ENCODE measurements at regions not wholly inside any gene's neighbourhood (a gene's known extent, or its start where the extent isn't known, plus 50 kb on each side); places are given as distances from the start of the nearest gene placed in this dataset.

DNA sequence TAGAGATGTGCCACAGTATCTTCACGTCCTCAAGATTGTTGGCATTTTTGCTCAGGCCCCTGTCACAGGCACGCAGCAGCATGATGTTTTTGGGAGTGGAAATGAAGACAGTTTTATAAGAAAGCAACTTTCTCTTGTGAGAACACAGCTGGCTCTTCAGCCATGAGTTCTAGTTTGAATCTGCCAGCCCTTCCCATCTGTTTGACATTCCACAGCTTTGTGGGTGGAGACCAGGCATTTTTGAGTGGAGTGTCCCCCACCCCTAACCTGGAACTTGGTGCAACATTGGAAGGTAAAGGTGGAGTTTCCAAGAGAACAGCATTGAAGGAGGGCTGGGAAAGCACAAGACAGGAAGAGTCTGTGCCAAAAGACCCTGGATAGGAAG lies 253.1 kb upstream of the IGFBP3 start:
- TF ChIP-seq TAF1 (IDR thresholded peaks at IDR 0.05; ENCODE audit: borderline replicate concordance, insufficient read depth, low read length) (no peak), FOXP2 (optimal IDR thresholded peaks at IDR 0.05; ENCODE audit: borderline replicate concordance, extremely low read depth, extremely low read length, insufficient read depth) (no peak), SIN3A (IDR thresholded peaks at IDR 0.05; ENCODE audit: borderline replicate concordance, insufficient read depth, low read length) (no peak), POLR2AphosphoS5 (IDR thresholded peaks at IDR 0.05; ENCODE audit: low read depth, low read length) (no peak)
- TF ChIP-seq, protein P1, sequence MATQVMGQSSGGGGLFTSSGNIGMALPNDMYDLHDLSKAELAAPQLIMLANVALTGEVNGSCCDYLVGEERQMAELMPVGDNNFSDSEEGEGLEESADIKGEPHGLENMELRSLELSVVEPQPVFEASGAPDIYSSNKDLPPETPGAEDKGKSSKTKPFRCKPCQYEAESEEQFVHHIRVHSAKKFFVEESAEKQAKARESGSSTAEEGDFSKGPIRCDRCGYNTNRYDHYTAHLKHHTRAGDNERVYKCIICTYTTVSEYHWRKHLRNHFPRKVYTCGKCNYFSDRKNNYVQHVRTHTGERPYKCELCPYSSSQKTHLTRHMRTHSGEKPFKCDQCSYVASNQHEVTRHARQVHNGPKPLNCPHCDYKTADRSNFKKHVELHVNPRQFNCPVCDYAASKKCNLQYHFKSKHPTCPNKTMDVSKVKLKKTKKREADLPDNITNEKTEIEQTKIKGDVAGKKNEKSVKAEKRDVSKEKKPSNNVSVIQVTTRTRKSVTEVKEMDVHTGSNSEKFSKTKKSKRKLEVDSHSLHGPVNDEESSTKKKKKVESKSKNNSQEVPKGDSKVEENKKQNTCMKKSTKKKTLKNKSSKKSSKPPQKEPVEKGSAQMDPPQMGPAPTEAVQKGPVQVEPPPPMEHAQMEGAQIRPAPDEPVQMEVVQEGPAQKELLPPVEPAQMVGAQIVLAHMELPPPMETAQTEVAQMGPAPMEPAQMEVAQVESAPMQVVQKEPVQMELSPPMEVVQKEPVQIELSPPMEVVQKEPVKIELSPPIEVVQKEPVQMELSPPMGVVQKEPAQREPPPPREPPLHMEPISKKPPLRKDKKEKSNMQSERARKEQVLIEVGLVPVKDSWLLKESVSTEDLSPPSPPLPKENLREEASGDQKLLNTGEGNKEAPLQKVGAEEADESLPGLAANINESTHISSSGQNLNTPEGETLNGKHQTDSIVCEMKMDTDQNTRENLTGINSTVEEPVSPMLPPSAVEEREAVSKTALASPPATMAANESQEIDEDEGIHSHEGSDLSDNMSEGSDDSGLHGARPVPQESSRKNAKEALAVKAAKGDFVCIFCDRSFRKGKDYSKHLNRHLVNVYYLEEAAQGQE (IDR thresholded peaks at IDR 0.05; ENCODE audit: insufficient read depth in 1 of 2, low read depth in 2 of 2, low read length in 2 of 2), result no peak

DNA sequence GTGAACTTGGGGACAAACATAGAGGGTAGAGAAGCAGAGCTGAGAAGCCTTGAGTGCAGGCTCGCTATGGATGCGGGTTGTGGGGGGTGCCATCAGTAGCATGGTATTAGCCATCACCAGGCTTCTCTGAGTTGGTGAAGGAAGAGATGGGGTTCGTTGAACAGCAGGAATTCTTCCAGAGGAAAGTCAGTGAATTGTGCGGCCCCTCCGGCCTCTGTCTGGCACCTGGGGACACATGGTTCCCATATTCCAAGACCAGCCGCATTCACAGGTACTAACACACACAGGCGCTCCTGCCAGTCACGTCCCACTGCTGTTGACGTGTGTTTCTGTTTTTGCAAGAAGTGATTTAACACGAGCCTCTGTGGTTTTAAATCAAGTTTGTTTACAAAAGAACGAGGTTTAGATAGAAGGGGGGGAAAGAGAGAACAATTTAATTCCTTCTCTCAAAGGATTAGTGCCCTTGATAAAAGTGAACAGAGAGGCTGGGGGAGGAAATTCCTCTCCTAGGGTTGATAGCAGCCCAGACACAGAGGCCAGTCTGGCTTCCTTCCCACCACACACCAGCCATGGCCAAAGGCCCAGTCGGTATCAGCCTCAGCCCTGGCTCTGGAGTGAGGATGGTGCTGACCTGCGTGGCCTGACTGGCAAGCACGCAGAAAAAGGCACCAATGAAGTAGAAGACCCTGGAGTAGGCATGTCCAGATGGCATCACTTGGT lies 252.6 kb upstream of the IGFBP3 start:
- TF ChIP-seq, protein P1 (IDR thresholded peaks at IDR 0.05; ENCODE audit: insufficient read depth in 1 of 2, low read depth in 2 of 2, low read length in 2 of 2), result no peak
- no peak for TF ChIP-seq POLR2AphosphoS5 (IDR thresholded peaks at IDR 0.05; ENCODE audit: low read depth, low read length)
- TF ChIP-seq TAF1 (IDR thresholded peaks at IDR 0.05; ENCODE audit: borderline replicate concordance, insufficient read depth, low read length), result no peak
- no peak for TF ChIP-seq FOXP2 (optimal IDR thresholded peaks at IDR 0.05; ENCODE audit: borderline replicate concordance, extremely low read depth, extremely low read length, insufficient read depth)
- no peak for TF ChIP-seq SIN3A (IDR thresholded peaks at IDR 0.05; ENCODE audit: borderline replicate concordance, insufficient read depth, low read length)

DNA sequence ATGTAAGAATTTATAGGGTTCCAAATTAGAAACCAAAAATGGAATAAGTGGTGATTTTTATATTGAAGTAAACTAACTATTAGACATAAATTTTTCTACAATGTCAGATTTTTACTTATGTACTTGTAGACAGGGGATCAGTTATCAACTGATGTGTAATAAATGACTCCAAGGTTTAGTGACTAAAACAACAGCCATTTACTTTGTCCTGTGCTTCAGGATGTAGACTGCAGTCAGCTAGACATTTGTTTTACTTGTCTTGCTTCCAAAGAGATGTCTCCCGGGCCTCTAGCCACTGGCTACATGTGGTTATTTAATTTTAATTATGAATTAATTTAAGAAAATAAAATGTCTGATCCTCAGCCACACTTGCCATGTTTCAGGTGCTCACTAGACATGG lies 249.7 kb upstream of the IGFBP3 start:
- no peak for TF ChIP-seq TAF1 (IDR thresholded peaks at IDR 0.05; ENCODE audit: borderline replicate concordance, insufficient read depth, low read length)
- TF ChIP-seq, protein P1 (IDR thresholded peaks at IDR 0.05; ENCODE audit: insufficient read depth in 1 of 2, low read depth in 2 of 2, low read length in 2 of 2), result no peak
- no peak for TF ChIP-seq POLR2AphosphoS5 (IDR thresholded peaks at IDR 0.05; ENCODE audit: low read depth, low read length)
- no peak for TF ChIP-seq FOXP2 (optimal IDR thresholded peaks at IDR 0.05; ENCODE audit: borderline replicate concordance, extremely low read depth, extremely low read length, insufficient read depth)
- no peak for TF ChIP-seq SIN3A (IDR thresholded peaks at IDR 0.05; ENCODE audit: borderline replicate concordance, insufficient read depth, low read length)

DNA sequence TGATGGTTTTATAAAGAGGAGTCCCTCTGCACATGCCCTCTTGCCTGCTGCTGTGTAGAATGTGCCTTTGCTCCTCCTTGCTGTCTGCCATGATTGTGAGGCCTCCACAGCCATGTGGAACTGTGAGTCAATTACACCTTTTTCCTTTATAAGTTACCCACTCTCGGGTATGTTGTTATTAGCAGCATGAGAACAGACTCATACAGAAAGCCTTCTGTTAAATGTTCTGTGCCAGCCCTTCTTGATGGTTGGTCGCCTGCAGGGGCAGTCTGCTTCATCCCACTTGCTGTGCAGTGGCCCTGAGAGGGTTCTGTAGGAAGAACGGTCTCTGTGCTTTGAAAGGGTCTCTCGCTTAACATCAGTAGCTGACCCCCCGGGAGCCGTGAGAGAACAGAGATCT lies 248.9 kb upstream of the IGFBP3 start:
- TF ChIP-seq POLR2AphosphoS5 (IDR thresholded peaks at IDR 0.05; ENCODE audit: low read depth, low read length) (no peak), TAF1 (IDR thresholded peaks at IDR 0.05; ENCODE audit: borderline replicate concordance, insufficient read depth, low read length) (no peak), FOXP2 (optimal IDR thresholded peaks at IDR 0.05; ENCODE audit: borderline replicate concordance, extremely low read depth, extremely low read length, insufficient read depth) (no peak), SIN3A (IDR thresholded peaks at IDR 0.05; ENCODE audit: borderline replicate concordance, insufficient read depth, low read length) (no peak)
- TF ChIP-seq, protein P1 (IDR thresholded peaks at IDR 0.05; ENCODE audit: insufficient read depth in 1 of 2, low read depth in 2 of 2, low read length in 2 of 2), result no peak
